ENCODE measurements at regions not wholly inside any gene's neighbourhood (a gene's known extent, or its start where the extent isn't known, plus 50 kb on each side); places are given as distances from the start of the nearest gene placed in this dataset.
A peak's percentile ranks its signal among the peaks of the same experiment; 100 is the strongest.

DNA sequence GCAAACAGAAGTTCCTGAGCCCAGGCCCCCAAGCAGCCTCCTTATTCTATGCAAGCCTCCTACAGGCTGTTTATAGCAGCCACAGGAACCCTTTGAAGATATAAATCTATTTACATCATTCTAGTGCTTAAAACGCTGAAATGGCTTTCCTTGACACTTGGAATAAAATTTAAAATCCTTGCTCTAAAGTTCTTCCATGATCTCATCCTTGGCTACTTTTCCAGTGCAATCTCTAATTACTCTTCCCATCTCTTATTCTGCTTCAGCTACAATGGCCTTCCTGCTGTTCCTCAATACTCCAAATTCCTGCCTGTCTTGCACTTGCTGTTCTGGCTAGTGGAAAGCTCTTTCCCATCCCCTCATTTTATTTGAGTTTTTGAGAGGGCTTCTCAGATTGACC, 634.2 kb upstream of the NR3C2 start:
- Histone ChIP-seq H3K4me3 (ENCODE audit: low read depth in 1 of 2, low read length in 2 of 2) (no peak overlapping the region), H3K27me3 (ENCODE audit: control insufficient read depth in 1 of 2, insufficient read depth in 2 of 2, low read length in 2 of 2) (no peaks in the 10 kb centered on the region), H3K9me3 (ENCODE audit: control insufficient read depth in 2 of 2, insufficient read depth in 1 of 2, low read depth in 1 of 2, low read length in 1 of 2) (peaks cover 0 to 2% of the 10 kb centered on the region in 2 donors), H3K27ac (ENCODE audit: low read depth in 2 of 2, low read length in 1 of 2) (no peak overlapping the region), H3K4me1 (ENCODE audit: control insufficient read depth in 2 of 2, insufficient read depth in 2 of 2, low read length in 1 of 2) (no peaks in the 10 kb centered on the region), H3K36me3 (ENCODE audit: control insufficient read depth in 2 of 2, insufficient read depth in 2 of 2, low read length in 1 of 2) (no peaks in the 10 kb centered on the region)
- WGBS, 2 donors: 17 to 47% methylated on average over 1 of the region's 1 CpG

DNA sequence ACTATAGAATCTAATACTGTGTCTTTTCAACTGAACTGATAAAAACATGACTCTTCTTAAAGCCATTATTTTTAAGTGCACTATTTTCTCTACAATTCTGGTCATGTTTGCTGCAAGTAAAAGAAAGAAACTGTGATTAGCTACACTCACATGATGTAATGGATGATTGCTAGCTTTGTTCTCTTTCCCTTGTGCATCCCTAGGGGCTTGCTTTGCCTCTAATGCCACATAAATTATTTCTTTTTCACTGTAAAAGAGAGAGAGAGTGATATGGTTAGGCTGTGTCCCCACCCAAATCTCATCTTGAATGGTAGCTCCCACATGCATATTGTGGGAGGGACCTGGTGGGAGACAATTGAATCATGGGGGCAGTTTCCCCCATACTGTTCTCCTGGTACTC, 630.2 kb upstream of the NR3C2 start:
- Histone ChIP-seq H3K36me3 (ENCODE audit: control insufficient read depth in 2 of 2, insufficient read depth in 2 of 2, low read length in 1 of 2) (no peaks in the 10 kb centered on the region), H3K27me3 (ENCODE audit: control insufficient read depth in 1 of 2, insufficient read depth in 2 of 2, low read length in 2 of 2) (no peaks in the 10 kb centered on the region), H3K27ac (ENCODE audit: low read depth in 2 of 2, low read length in 1 of 2) (no peak overlapping the region), H3K9me3 (ENCODE audit: control insufficient read depth in 2 of 2, insufficient read depth in 1 of 2, low read depth in 1 of 2, low read length in 1 of 2) (peaks cover 0 to 2% of the 10 kb centered on the region in 2 donors), H3K4me3 (ENCODE audit: low read depth in 1 of 2, low read length in 2 of 2) (no peak overlapping the region), H3K4me1 (ENCODE audit: control insufficient read depth in 2 of 2, insufficient read depth in 2 of 2, low read length in 1 of 2) (no peaks in the 10 kb centered on the region)

DNA sequence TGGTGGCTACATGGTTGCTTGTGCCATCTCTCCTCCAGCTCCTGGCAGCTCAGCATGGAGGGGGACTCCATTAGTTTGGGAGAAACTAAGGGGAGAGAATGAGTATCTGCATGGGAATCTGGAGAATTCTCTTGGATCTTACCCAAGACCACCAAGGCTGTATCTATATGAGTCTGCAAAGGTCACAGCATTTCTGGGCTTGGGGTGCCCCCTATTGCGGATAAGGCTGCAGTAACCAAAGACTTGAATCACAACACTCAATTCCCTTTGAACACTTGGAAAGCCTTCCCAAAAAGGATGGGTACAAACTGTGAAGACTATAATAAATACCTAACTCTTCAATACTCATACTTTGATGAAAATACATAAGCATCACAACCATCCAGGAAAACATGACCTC, 623.5 kb upstream of the NR3C2 start:
- 83 to 93% methylated on average over 1 of the region's 1 CpG for WGBS, 2 donors
- H3K27me3 ChIP-seq (ENCODE audit: control insufficient read depth in 1 of 2, insufficient read depth in 2 of 2, low read length in 2 of 2): no peaks in the 10 kb centered on the region
- H3K27ac ChIP-seq (ENCODE audit: low read depth in 2 of 2, low read length in 1 of 2): no peak overlapping the region
- H3K9me3 ChIP-seq (ENCODE audit: control insufficient read depth in 2 of 2, insufficient read depth in 1 of 2, low read depth in 1 of 2, low read length in 1 of 2): peaks cover 0 to 3% of the 10 kb centered on the region in 2 donors
- no peaks in the 10 kb centered on the region for H3K36me3 ChIP-seq (ENCODE audit: control insufficient read depth in 2 of 2, insufficient read depth in 2 of 2, low read length in 1 of 2)
- no peaks in the 10 kb centered on the region for H3K4me1 ChIP-seq (ENCODE audit: control insufficient read depth in 2 of 2, insufficient read depth in 2 of 2, low read length in 1 of 2)
- H3K4me3 ChIP-seq (ENCODE audit: low read depth in 1 of 2, low read length in 2 of 2): no peak overlapping the region

DNA sequence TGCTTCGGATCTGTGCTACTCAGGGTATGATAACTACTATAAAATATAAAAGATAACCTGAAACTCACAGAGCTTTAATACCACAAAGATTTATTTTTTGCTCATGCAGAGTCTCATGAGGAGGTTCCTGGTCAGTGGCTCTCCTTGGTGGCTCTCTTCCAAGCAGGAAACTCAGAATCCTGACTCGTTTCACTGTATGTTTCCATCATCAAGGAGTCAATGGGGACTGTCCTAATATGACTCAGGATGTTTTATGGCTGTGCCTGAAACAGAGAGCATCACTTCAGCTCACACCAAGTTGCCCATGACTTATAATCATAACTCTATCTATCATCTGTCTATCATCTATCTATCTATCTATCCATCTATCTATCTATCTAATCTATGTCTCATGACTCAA, 620.8 kb upstream of the NR3C2 start:
- no peaks in the 10 kb centered on the region for H3K36me3 ChIP-seq (ENCODE audit: control insufficient read depth in 2 of 2, insufficient read depth in 2 of 2, low read length in 1 of 2)
- 57 to 69% methylated on average over 2 of the region's 2 CpGs for WGBS, 2 donors

DNA sequence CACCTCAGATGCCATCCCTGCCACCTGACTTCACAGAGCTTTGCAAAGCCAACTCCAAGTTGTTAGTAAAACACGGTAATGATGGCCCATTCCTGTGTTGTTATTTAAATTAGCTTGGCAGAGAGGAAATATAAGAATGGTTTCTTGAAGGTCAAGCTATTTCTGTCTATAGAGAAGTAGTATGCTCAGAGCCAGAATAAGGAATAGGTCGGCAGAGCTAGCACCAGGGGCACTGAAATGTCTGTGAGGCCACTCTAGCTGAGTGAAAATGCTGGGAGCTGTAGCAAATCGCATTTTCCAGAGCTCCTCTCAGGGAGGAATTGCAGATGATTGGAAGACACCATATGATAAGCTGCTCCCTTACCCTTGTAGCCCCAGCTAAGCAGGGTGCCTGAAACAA, 615.4 kb upstream of the NR3C2 start:
- WGBS, 2 donors: 42 to 58% methylated on average over 3 of the region's 3 CpGs
- Histone ChIP-seq H3K36me3 (ENCODE audit: control insufficient read depth in 2 of 2, insufficient read depth in 2 of 2, low read length in 1 of 2) (no peaks in the 10 kb centered on the region), H3K4me1 (ENCODE audit: control insufficient read depth in 2 of 2, insufficient read depth in 2 of 2, low read length in 1 of 2) (no peaks in the 10 kb centered on the region), H3K9me3 (ENCODE audit: control insufficient read depth in 2 of 2, insufficient read depth in 1 of 2, low read depth in 1 of 2, low read length in 1 of 2) (no peaks in the 10 kb centered on the region), H3K27me3 (ENCODE audit: control insufficient read depth in 1 of 2, insufficient read depth in 2 of 2, low read length in 2 of 2) (no peaks in the 10 kb centered on the region), H3K4me3 (ENCODE audit: low read depth in 1 of 2, low read length in 2 of 2) (no peak overlapping the region), H3K27ac (ENCODE audit: low read depth in 2 of 2, low read length in 1 of 2) (peak overlapping the region; percentile 49 to 66)

More for the DNA sequence above, 620.8 kb upstream of the NR3C2 start:
- Histone ChIP-seq H3K27me3 (ENCODE audit: control insufficient read depth in 1 of 2, insufficient read depth in 2 of 2, low read length in 2 of 2) (no peaks in the 10 kb centered on the region), H3K9me3 (ENCODE audit: control insufficient read depth in 2 of 2, insufficient read depth in 1 of 2, low read depth in 1 of 2, low read length in 1 of 2) (peaks cover 0 to 3% of the 10 kb centered on the region in 2 donors), H3K27ac (ENCODE audit: low read depth in 2 of 2, low read length in 1 of 2) (no peak overlapping the region), H3K4me3 (ENCODE audit: low read depth in 1 of 2, low read length in 2 of 2) (no peak overlapping the region), H3K4me1 (ENCODE audit: control insufficient read depth in 2 of 2, insufficient read depth in 2 of 2, low read length in 1 of 2) (no peaks in the 10 kb centered on the region)

DNA sequence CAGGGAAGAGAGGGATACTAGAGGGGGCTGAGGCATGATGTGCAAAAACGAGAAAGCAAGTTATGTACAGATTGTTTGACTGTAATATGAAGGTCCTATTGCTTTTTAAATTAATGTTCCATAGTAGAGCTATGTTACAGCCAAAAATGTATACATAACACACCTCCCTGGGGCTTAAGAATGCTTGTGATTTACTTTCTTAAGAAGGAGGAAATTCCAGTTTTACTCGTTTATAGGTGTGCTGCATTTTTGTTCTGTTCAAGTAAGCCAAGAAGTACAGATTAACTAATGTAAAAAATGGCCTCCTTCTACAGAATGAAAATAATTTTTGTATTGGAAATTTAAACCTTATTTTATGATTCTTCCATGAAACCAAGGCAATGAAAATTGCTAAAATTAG, 614.4 kb upstream of the NR3C2 start:
- Histone ChIP-seq H3K9me3 (ENCODE audit: control insufficient read depth in 2 of 2, insufficient read depth in 1 of 2, low read depth in 1 of 2, low read length in 1 of 2) (no peaks in the 10 kb centered on the region), H3K27me3 (ENCODE audit: control insufficient read depth in 1 of 2, insufficient read depth in 2 of 2, low read length in 2 of 2) (no peaks in the 10 kb centered on the region), H3K27ac (ENCODE audit: low read depth in 2 of 2, low read length in 1 of 2) (peak overlapping the region; percentile 22 to 81), H3K36me3 (ENCODE audit: control insufficient read depth in 2 of 2, insufficient read depth in 2 of 2, low read length in 1 of 2) (no peaks in the 10 kb centered on the region), H3K4me1 (ENCODE audit: control insufficient read depth in 2 of 2, insufficient read depth in 2 of 2, low read length in 1 of 2) (no peaks in the 10 kb centered on the region), H3K4me3 (ENCODE audit: low read depth in 1 of 2, low read length in 2 of 2) (no peak overlapping the region)
- WGBS, 2 donors: 36 to 40% methylated on average over 2 of the region's 2 CpGs

DNA sequence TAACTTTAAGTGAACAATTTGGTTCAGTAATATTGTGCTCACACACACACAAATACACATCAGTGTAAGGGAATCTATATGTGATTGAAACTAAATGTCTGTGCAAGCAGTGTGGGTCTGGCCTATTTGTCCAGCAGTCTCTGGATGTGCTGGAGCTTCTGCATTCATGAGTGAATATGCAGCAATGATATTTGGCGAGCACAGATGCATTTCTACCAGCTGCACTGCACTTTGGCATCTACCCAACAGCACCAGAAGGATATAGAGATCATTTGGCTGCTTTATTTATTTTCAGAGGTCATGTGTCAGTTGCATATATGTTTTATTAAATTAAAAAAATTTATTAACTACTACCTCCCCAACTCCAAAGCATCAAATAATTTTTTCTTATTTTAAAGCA, 613.4 kb upstream of the NR3C2 start:
- Histone ChIP-seq H3K4me1 (ENCODE audit: control insufficient read depth in 2 of 2, insufficient read depth in 2 of 2, low read length in 1 of 2) (peaks cover 0 to 3% of the 10 kb centered on the region in 2 donors), H3K9me3 (ENCODE audit: control insufficient read depth in 2 of 2, insufficient read depth in 1 of 2, low read depth in 1 of 2, low read length in 1 of 2) (no peaks in the 10 kb centered on the region), H3K36me3 (ENCODE audit: control insufficient read depth in 2 of 2, insufficient read depth in 2 of 2, low read length in 1 of 2) (no peaks in the 10 kb centered on the region), H3K4me3 (ENCODE audit: low read depth in 1 of 2, low read length in 2 of 2) (no peak overlapping the region), H3K27me3 (ENCODE audit: control insufficient read depth in 1 of 2, insufficient read depth in 2 of 2, low read length in 2 of 2) (no peaks in the 10 kb centered on the region), H3K27ac (ENCODE audit: low read depth in 2 of 2, low read length in 1 of 2) (no peak overlapping the region)
- 33 to 38% methylated on average over 1 of the region's 1 CpG for WGBS, 2 donors

DNA sequence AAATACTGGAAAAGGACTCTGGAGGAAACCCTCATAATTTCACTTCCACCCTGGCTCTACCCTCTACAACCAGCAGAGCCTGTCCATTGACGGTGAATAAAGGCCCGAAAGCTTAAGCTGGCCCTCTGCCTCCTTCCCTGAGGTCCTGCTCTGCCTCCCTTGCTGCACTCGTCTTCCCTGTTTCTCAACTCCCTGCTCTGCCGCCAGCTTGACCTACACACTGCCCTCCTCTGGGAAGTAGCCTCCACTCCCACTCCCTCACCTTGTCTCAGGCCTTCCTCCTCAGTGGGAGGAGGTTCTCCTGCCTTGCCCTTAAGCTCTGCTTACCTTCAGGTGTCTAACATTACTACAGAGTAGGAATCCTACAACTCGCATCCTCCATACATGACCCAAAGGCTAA, 608.6 kb upstream of the NR3C2 start:
- H3K4me3 ChIP-seq (ENCODE audit: low read depth in 1 of 2, low read length in 2 of 2): no peak overlapping the region
- H3K9me3 ChIP-seq (ENCODE audit: control insufficient read depth in 2 of 2, insufficient read depth in 1 of 2, low read depth in 1 of 2, low read length in 1 of 2): no peaks in the 10 kb centered on the region
- no peak overlapping the region for H3K27ac ChIP-seq (ENCODE audit: low read depth in 2 of 2, low read length in 1 of 2)
- H3K4me1 ChIP-seq (ENCODE audit: control insufficient read depth in 2 of 2, insufficient read depth in 2 of 2, low read length in 1 of 2): peaks cover 0 to 3% of the 10 kb centered on the region in 2 donors
- no peaks in the 10 kb centered on the region for H3K27me3 ChIP-seq (ENCODE audit: control insufficient read depth in 1 of 2, insufficient read depth in 2 of 2, low read length in 2 of 2)
- WGBS, 2 donors: 79 to 84% methylated on average over 5 of the region's 5 CpGs
- H3K36me3 ChIP-seq (ENCODE audit: control insufficient read depth in 2 of 2, insufficient read depth in 2 of 2, low read length in 1 of 2): no peaks in the 10 kb centered on the region

DNA sequence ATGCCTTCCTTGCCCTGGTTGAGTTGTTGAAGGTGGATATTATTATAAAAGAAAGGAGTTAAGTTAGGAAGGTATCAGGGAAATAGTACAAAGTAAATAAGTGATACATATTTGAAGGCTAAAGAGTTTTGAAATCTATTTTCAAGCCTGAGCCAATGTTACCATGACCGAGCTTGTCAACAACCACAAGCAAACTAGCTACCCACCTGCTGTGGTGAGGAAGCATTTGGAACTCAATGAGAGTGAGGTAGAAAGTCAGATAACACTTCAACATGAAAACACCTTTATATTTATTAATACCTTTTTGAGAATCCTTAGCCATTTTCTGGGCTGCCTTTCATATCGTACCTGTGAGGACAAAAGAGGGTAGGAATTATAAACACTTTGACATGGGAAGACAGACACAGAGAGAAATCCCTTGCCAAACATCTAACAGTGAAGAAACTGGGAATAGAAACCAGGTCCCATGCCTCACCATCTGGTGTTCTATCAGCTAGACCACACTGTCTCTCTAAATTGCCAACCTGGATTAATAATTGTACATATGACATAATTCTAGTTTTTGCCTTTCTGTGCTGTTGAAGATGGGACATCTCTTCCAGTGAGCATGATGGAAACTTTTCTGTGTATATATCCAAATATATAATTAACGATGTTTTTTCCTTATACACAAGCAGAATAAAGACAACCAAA, 606.4 kb upstream of the NR3C2 start:
- H3K9me3 ChIP-seq (ENCODE audit: control insufficient read depth in 2 of 2, insufficient read depth in 1 of 2, low read depth in 1 of 2, low read length in 1 of 2): no peaks in the 10 kb centered on the region
- H3K27me3 ChIP-seq (ENCODE audit: control insufficient read depth in 1 of 2, insufficient read depth in 2 of 2, low read length in 2 of 2): no peaks in the 10 kb centered on the region
- H3K4me3 ChIP-seq (ENCODE audit: low read depth in 1 of 2, low read length in 2 of 2): no peak overlapping the region
- H3K4me1 ChIP-seq (ENCODE audit: control insufficient read depth in 2 of 2, insufficient read depth in 2 of 2, low read length in 1 of 2): peaks cover 0 to 3% of the 10 kb centered on the region in 2 donors
- 70 to 73% methylated on average over 3 of the region's 3 CpGs for WGBS, 2 donors
- H3K36me3 ChIP-seq (ENCODE audit: control insufficient read depth in 2 of 2, insufficient read depth in 2 of 2, low read length in 1 of 2): no peaks in the 10 kb centered on the region
- no peak overlapping the region for H3K27ac ChIP-seq (ENCODE audit: low read depth in 2 of 2, low read length in 1 of 2)

DNA sequence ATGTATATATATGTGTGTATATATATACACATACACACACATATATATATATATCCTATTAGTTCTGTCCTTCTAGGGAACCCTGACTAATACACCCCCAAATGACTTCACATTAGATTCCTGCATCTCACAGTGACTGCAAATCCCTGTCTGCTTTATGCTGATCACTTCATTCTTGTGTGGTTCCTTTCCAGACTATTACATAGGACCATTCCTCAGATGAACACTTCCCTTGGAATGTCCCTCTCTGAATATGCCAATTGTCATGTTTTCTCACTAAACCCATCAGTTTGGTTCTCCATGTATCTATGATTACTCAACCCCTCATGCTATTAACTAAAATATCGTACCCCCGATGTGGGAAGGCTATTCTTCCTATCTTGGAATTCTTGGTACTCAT, 605.2 kb upstream of the NR3C2 start:
- H3K27ac ChIP-seq (ENCODE audit: low read depth in 2 of 2, low read length in 1 of 2): no peak overlapping the region
- no peak overlapping the region for H3K4me3 ChIP-seq (ENCODE audit: low read depth in 1 of 2, low read length in 2 of 2)
- H3K36me3 ChIP-seq (ENCODE audit: control insufficient read depth in 2 of 2, insufficient read depth in 2 of 2, low read length in 1 of 2): no peaks in the 10 kb centered on the region
- H3K27me3 ChIP-seq (ENCODE audit: control insufficient read depth in 1 of 2, insufficient read depth in 2 of 2, low read length in 2 of 2): no peaks in the 10 kb centered on the region
- peaks cover 0 to 3% of the 10 kb centered on the region in 2 donors for H3K4me1 ChIP-seq (ENCODE audit: control insufficient read depth in 2 of 2, insufficient read depth in 2 of 2, low read length in 1 of 2)
- 94 to 97% methylated on average over 2 of the region's 2 CpGs for WGBS, 2 donors
- no peaks in the 10 kb centered on the region for H3K9me3 ChIP-seq (ENCODE audit: control insufficient read depth in 2 of 2, insufficient read depth in 1 of 2, low read depth in 1 of 2, low read length in 1 of 2)
